Activated naive CD8-positive, alpha-beta T cell treated with anti-CD3 and anti-CD28 coated beads, Interleukin-2, amount 10 ng/mL, durations not matched to agents 7 days and 5 days (primary cell): ENCODE measurements at regions not wholly inside any gene's neighbourhood (a gene's known extent, or its start where the extent isn't known, plus 50 kb on each side); places are given as distances from the start of the nearest gene placed in this dataset.
A peak's percentile ranks its signal among the peaks of the same experiment; 100 is the strongest.

Source experiments
- ATAC-seq: fragments of 150-1000 bp; cut with Tn5 transposase; one replicate; pipeline ENCODE4 v1.10.0; 2021; ENCODE audit warnings: low read depth, moderate library complexity
- POLR2A ChIA-PET: fragments of 350-600 bp; sonication (Branson Sonifier 250); formaldehyde crosslinking; loops from one replicate; lab custom pipeline; 2021; ENCODE audit warnings: antibody characterized with exemption; lab: Charles Lee
- DNase-seq: peaks from one replicate; pipeline ENCODE4 v3.0.0; 2021
- H3K27ac Mint-ChIP-seq: one replicate; pipeline ENCODE4 v1.8.0; 2022; ENCODE audit warnings: mild to moderate bottlenecking, mixed read lengths
- H3K27me3 Mint-ChIP-seq: one replicate; pipeline ENCODE4 v1.8.0; 2022; ENCODE audit warnings: mild to moderate bottlenecking, moderate library complexity, mixed read lengths
- H3K36me3 Mint-ChIP-seq: one replicate; pipeline ENCODE4 v1.8.0; 2021; ENCODE audit warnings: mild to moderate bottlenecking, mixed read lengths
- H3K4me1 Mint-ChIP-seq: one replicate; pipeline ENCODE4 v1.8.0; 2021; ENCODE audit warnings: mixed read lengths
- H3K4me3 Mint-ChIP-seq: one replicate; pipeline ENCODE4 v1.8.0; 2022; ENCODE audit warnings: mild to moderate bottlenecking, moderate library complexity, mixed read lengths
- H3K9me3 Mint-ChIP-seq: one replicate; pipeline ENCODE4 v1.8.0; 2021; ENCODE audit warnings: mixed read lengths

- no peaks in the 10 kb centered on the region for H3K36me3 Mint-ChIP-seq
- no peak overlapping the region for H3K27ac Mint-ChIP-seq
- H3K9me3 Mint-ChIP-seq: no peaks in the 10 kb centered on the region
- ATAC-seq (no peak), DNase-seq (no peak)
- POLR2A ChIA-PET: no interaction called here
- H3K27me3 Mint-ChIP-seq: peaks cover 35% of the 10 kb centered on the region
- H3K4me1 Mint-ChIP-seq: peaks cover 2% of the 10 kb centered on the region
- peak overlapping the region; percentile 38 for H3K4me3 Mint-ChIP-seq
Observed at GRCh38 chr20:60086821-60087562, 128.8 kb downstream of the CDH26 start.

GRCh38 chr20:60087563-60088105 is 129.4 kb downstream of the CDH26 start:
- Mint-ChIP-seq H3K4me1 (peaks cover 2% of the 10 kb centered on the region), H3K27me3 (peaks cover 39% of the 10 kb centered on the region), H3K36me3 (no peaks in the 10 kb centered on the region), H3K4me3 (peak overlapping the region; percentile 61), H3K27ac (no peak overlapping the region), H3K9me3 (peaks cover 2% of the 10 kb centered on the region)
- ATAC-seq (no peak), DNase-seq (no peak)
- POLR2A ChIA-PET: no interaction called here

DNA sequence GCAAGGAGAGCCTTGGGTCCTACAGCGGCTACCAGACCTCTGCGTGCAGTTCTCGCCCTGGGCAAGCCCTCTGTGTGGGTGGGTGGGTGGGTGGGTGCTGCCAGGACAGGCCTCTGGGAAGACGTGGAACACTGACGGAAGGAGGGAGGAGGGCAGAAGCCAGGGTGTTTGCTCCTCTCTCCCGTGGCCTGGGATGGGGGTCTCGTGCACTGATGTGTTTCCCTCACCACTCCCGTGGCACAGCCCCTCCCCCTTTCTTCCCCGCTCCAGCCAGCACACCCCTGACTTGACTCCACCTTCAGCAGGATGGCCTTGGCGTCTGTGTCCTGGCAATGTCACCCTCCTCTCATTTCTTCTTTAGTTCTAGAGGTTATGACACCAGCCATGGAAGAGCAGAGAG is 130.0 kb downstream of the CDH26 start:
- Mint-ChIP-seq H3K4me3 (no peak overlapping the region), H3K9me3 (peaks cover 3% of the 10 kb centered on the region), H3K36me3 (no peaks in the 10 kb centered on the region), H3K27ac (no peak overlapping the region), H3K4me1 (peaks cover 2% of the 10 kb centered on the region), H3K27me3 (peaks cover 41% of the 10 kb centered on the region)
- ATAC-seq (no peak), DNase-seq (no peak)
- POLR2A ChIA-PET: interaction anchor here (0.7 kb wide), 1 partner anchor 164 kb away, joined by 3 read pairs; no protein-coding TSS in a partner anchor

DNA sequence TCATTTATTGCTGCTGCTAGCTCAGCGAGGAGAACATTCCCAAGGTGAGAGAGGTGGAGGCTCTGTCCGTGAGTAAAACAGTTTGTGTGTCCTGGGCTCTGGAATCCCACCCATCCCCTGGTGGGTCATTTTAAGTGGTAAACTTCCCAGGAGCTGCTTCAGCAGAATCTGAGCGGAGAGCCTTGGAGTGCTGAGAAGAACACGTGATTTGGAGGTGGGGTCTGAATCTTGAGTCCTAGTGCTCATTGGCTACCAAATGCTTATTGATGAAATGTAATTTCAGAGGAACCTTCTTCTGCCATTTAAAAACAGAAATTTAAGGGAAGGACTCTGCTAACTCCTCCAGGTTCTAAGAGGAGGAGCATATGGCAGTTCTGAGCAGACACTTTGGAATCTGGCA is 132.4 kb downstream of the CDH26 start:
- Mint-ChIP-seq H3K4me1 (peaks cover 2% of the 10 kb centered on the region), H3K4me3 (no peak overlapping the region), H3K27ac (no peak overlapping the region), H3K9me3 (peaks cover 3% of the 10 kb centered on the region), H3K27me3 (peaks cover 44% of the 10 kb centered on the region), H3K36me3 (no peaks in the 10 kb centered on the region)
- no peak for ATAC-seq
- POLR2A ChIA-PET: no interaction called here
- DNase-seq: no peak

GRCh38 chr20:60091305-60091704 is 133.1 kb downstream of the CDH26 start:
- DNase-seq (no peak), ATAC-seq (no peak)
- Mint-ChIP-seq H3K36me3 (no peaks in the 10 kb centered on the region), H3K27me3 (peaks cover 39% of the 10 kb centered on the region), H3K4me3 (no peak overlapping the region), H3K9me3 (peaks cover 3% of the 10 kb centered on the region), H3K27ac (no peak overlapping the region), H3K4me1 (peaks cover 2% of the 10 kb centered on the region)
- POLR2A ChIA-PET: no interaction called here

DNA sequence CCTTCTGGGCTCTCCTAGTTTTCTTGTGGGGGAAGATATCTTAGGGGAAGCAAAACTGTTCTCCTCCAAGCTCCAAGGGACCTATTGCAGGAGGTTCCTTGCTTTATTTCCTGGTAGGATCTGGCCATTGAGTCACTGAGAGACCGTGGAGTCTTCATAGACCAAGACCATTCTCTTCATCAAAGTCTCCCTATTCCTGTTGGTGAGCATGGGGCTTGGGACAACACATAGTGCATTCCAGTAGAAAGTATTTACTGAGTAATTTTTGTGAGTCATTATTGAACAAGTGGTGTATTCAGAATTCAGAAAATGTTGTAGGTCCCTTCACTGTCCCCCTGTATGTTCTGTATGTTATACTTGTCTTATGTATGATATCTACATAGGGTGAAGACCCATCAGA is 133.6 kb downstream of the CDH26 start:
- DNase-seq: no peak
- no peaks in the 10 kb centered on the region for H3K36me3 Mint-ChIP-seq
- ATAC-seq: no peak
- POLR2A ChIA-PET: no interaction called here
- H3K4me3 Mint-ChIP-seq: no peak overlapping the region
- H3K9me3 Mint-ChIP-seq: peaks cover 3% of the 10 kb centered on the region
- peaks cover 2% of the 10 kb centered on the region for H3K4me1 Mint-ChIP-seq
- peaks cover 34% of the 10 kb centered on the region for H3K27me3 Mint-ChIP-seq
- no peak overlapping the region for H3K27ac Mint-ChIP-seq

DNA sequence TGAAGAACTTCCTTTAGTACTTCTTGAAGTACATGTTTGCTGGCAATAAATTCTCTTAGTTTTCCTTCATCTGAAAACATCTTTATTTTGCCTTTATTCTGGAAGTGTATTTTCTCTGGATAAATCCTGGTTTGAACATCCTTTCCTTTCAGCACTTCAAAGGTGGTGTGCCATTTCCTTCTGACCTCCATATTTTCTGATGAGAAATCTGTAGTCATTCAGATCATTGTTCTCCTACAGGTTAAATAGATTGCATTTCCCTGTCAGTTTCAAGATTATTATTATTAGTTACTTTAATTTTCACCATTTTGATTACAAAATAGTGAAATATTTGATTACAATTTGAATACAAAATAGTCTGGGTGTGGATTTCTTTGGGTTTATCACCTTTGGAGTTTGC is 134.5 kb downstream of the CDH26 start:
- POLR2A ChIA-PET: no interaction called here
- Mint-ChIP-seq H3K4me1 (peaks cover 5% of the 10 kb centered on the region), H3K4me3 (no peak overlapping the region), H3K27ac (no peak overlapping the region), H3K27me3 (peaks cover 33% of the 10 kb centered on the region), H3K36me3 (peaks cover under 1% of the 10 kb centered on the region), H3K9me3 (peaks cover 3% of the 10 kb centered on the region)
- ATAC-seq: no peak
- no peak for DNase-seq

DNA sequence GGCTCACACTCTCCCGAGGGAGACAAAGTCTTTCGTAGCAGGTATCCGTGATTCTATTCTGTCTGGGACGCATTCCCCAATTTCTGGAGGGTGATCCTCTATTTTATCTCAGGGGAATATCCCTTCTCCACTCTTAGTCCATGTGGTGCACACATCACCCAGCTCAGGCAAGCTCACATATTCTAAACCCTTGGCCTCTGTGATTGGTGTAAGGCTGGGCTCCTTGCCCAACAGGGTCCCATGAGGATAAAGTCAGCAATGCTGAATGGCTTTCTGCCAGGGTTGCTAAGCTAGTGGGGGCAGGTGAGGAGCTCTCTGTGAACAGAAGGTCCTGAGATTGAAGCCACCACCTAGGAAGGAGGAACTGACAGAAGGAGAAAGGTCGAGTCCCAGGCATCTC is 137.2 kb downstream of the CDH26 start:
- peaks cover 2% of the 10 kb centered on the region for H3K36me3 Mint-ChIP-seq
- peaks cover 18% of the 10 kb centered on the region for H3K27me3 Mint-ChIP-seq
- DNase-seq: no peak

DNA sequence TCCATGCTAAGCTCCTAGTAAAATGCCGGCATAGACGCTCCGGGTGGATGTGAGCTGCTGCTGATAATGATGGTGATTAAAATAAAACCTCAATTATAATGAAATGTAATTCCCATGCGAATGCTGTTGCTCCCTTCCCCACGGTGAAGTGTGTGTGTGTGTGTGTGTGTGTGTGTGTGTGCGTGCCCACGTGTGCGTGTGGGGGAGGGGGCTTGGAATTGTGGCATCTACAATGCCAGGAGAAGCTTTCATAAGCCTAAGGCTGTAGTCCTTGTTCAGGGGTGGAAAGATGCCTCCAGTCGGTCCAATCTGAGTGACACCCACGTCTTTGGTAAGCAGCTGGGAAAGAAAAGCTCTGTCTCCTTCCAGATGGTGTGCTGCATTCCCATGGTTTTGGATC is 137.9 kb downstream of the CDH26 start:
- DNase-seq: no peak
- POLR2A ChIA-PET: no interaction called here
- H3K36me3 Mint-ChIP-seq: peaks cover 2% of the 10 kb centered on the region
- peaks cover 18% of the 10 kb centered on the region for H3K27me3 Mint-ChIP-seq
- peaks cover 4% of the 10 kb centered on the region for H3K9me3 Mint-ChIP-seq
- H3K27ac Mint-ChIP-seq: no peak overlapping the region
- H3K4me1 Mint-ChIP-seq: peaks cover 17% of the 10 kb centered on the region
- H3K4me3 Mint-ChIP-seq: no peak overlapping the region
- ATAC-seq: no peak

More for the DNA sequence above, 137.2 kb downstream of the CDH26 start:
- Mint-ChIP-seq H3K27ac (no peak overlapping the region), H3K9me3 (peaks cover 4% of the 10 kb centered on the region), H3K4me1 (peaks cover 10% of the 10 kb centered on the region), H3K4me3 (no peak overlapping the region)
- no peak for ATAC-seq
- POLR2A ChIA-PET: no interaction called here

- H3K36me3 Mint-ChIP-seq: peaks cover 2% of the 10 kb centered on the region
- POLR2A ChIA-PET: no interaction called here
- peaks cover 4% of the 10 kb centered on the region for H3K9me3 Mint-ChIP-seq
- DNase-seq (no peak), ATAC-seq (no peak)
- H3K27me3 Mint-ChIP-seq: peaks cover 15% of the 10 kb centered on the region
- H3K27ac Mint-ChIP-seq: no peak overlapping the region
- H3K4me3 Mint-ChIP-seq: no peak overlapping the region
- H3K4me1 Mint-ChIP-seq: peaks cover 19% of the 10 kb centered on the region
Observed at GRCh38 chr20:60097285-60097684, 139.1 kb downstream of the CDH26 start.

DNA sequence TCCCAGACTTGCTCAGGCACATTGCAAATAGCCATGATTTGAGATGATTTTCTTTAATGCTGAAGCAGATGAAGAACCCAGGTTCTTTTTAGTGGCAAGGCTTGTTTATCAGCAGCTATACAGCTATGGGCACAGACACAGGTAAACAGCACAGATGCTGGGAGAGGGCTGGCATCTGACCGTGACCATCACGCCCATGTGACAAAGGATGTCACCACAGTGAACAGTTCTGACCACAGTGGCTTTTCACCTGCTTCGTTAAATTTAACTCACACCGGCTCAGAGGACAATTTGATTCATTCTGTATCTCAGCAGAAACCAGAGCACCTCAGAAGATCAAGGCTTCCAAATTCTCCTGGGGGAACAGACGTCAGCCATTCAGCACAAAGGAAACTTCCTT is 142.6 kb downstream of the CDH26 start:
- peaks cover 24% of the 10 kb centered on the region for H3K4me1 Mint-ChIP-seq
- POLR2A ChIA-PET: no interaction called here
- peaks cover 4% of the 10 kb centered on the region for H3K36me3 Mint-ChIP-seq
- ATAC-seq (peak; percentile 59), DNase-seq (no peak)
- peak overlapping the region; percentile 62 for H3K4me3 Mint-ChIP-seq
- H3K27ac Mint-ChIP-seq: peak overlapping the region; percentile 35
- H3K9me3 Mint-ChIP-seq: peaks cover 1% of the 10 kb centered on the region
- peaks cover 8% of the 10 kb centered on the region for H3K27me3 Mint-ChIP-seq

DNA sequence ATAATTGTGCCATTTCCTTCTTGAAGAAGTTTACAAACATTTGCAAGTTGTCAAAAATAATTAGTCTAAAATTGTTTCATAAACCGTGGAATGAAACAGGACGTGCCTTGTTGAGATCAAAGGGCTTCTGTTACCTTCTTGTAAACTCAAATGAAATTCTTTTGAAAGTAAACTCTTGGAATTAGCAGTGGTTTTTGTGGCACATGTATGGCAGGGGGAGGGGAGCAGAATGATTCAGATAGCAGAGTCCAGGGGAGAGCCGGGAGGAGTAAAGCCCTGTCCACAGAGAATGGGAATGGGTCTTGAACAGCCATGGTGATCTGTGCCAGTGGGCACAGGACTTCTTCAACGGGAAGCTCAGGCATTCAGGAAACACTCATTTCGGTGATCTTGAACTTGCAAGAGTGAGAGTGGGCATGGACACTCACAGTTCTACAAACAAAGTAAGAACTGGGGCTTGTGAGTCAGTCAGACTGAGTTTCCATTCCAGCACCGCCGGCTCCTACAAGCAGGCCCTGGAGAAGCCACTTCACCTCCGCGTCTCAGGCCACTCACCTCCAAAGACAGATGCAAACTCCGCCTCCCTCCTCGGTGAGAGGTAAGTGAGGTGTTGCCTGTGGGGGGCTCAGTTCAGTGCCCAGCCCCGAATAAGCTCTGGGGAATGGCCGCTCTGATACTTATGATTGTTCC is 143.1 kb downstream of the CDH26 start:
- peak; percentile 24 for ATAC-seq
- POLR2A ChIA-PET: no interaction called here
- Mint-ChIP-seq H3K9me3 (peaks cover 1% of the 10 kb centered on the region), H3K4me1 (peaks cover 24% of the 10 kb centered on the region), H3K4me3 (peak overlapping the region; percentile 62), H3K27ac (peak overlapping the region; percentile 35), H3K27me3 (peaks cover 8% of the 10 kb centered on the region), H3K36me3 (peaks cover 4% of the 10 kb centered on the region)
- DNase-seq: no peak

GRCh38 chr20:60101891-60102281 is 143.7 kb downstream of the CDH26 start:
- H3K27ac Mint-ChIP-seq: no peak overlapping the region
- POLR2A ChIA-PET: no interaction called here
- peaks cover 7% of the 10 kb centered on the region for H3K27me3 Mint-ChIP-seq
- H3K9me3 Mint-ChIP-seq: peaks cover 1% of the 10 kb centered on the region
- H3K4me3 Mint-ChIP-seq: no peak overlapping the region
- no peak for ATAC-seq
- peaks cover 4% of the 10 kb centered on the region for H3K36me3 Mint-ChIP-seq
- no peak for DNase-seq
- H3K4me1 Mint-ChIP-seq: peaks cover 24% of the 10 kb centered on the region
